CD4-positive, alpha-beta T cell treated with Interleukin-6 for 4 hours (primary cell): ENCODE measurements at regions not wholly inside any gene's neighbourhood (a gene's known extent, or its start where the extent isn't known, plus 50 kb on each side); places are given as distances from the start of the nearest gene placed in this dataset.

ENCODE experiments used
- DNase-seq: peaks from one replicate; pipeline ENCODE4 v3.0.0-alpha.2; 2020; ENCODE audit warnings: mixed read lengths

DNA sequence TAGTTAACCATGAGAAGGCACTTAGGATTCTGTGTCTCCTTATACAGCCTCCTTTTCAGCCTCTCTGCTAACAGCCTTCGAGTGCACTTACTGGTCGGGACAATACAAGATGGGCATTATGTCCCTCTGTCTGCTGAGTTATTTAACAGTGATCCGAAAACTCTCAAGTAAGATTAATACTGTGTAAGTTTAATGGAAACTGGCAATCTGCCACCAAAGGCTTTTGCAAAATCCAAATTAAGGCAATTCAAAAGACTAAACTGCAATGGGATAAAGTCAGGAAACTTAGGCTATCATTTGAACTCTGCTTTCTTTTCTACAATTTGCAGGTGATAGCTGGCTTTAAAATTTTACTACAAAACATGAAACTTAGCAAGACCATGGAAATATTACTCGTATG is 477.8 kb downstream of the TFEC start:
- no peak for DNase-seq

DNA sequence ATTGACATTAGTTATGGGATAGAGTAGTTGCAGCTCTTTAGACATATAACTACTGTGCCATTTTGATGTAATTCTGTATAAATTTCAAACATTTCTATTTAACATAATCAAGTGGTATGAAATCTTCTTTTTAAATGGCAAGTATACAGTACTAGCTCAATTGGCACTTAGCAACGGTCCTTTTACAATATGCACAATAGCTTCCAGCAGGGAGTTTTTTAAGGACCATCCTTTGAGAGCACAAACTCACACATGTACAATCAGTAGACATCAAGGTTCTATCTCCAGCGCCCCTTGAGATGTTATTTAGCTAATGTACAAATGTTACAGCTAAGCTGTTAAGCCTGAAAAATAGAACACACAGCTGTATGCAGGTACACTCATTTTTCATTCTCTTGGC is 480.7 kb downstream of the TFEC start:
- no peak for DNase-seq

DNA sequence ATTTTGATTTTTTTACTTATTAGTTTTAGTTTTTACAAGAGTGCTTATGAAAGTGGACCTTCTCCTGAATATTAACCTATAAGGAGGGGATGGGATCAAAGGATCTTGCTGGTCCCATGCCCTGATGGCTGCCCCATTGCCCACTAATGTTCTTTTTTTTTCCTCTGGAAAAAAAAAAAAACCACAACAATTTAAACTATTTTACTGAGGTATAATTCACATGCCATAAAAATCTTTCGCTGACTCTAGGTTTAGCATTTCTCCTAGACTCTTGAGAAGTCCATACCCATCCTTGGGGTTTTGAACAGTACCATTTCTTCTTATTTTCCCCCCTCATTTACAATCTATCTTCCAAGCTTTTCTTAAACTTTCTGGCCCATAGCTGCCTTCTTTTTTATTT is 481.8 kb downstream of the TFEC start:
- no peak for DNase-seq

DNA sequence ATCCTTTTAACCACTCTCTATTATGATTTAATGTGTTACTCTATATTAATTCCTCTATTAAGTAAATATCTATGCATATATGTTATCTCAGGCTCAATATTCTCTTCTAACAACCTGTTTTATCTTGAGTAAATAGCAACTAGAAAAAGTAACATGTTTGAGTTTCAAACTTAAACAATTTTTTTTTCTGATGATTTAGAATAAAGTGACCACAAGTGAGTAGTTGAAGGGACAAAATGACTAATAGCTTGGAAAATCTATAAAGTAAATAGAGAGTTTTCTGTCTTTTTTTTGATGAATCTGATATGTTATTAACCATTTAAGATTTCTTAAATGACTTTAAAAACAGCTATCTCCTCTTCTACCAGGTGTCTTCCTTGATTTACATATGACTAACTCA is 483.8 kb downstream of the TFEC start:
- DNase-seq = no peak

DNA sequence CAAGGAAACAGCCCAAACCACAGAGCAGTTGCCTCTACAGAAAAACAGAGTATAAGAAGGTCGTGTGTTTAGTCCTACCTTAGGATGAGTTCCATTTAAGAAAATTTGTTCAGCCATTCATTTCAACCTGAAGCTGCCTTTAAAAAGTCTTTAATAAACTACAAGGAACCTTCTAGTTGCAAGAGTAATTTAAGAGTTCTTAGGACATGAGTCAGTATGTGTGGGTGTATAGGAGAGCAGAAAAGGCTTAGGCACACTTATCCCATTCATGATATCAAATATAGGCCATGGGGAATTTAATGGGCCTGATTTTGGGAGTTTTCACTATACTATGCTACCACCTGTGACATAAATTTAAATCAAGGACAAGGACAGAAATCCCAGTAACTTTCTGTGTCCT is 496.8 kb downstream of the TFEC start:
- no peak for DNase-seq

DNA sequence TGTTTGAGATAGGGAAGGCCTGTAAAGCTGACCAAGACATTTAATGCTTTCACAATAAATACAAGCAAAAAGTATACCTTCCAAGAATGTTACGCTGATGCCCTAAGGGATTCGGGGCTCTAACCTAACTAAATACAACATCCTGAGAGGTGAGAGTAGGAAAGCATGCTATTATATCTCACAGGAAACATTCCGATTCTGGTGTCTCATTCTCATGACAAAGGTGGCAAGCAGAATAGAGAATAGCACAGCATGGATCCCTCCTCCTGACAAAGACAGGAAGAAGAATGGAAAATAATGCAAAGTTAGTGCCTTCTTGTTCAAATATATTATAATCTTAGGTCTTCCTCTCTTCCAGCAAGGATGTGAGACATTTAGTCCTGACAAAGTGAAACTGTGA is 504.3 kb downstream of the TFEC start:
- DNase-seq = no peak

DNA sequence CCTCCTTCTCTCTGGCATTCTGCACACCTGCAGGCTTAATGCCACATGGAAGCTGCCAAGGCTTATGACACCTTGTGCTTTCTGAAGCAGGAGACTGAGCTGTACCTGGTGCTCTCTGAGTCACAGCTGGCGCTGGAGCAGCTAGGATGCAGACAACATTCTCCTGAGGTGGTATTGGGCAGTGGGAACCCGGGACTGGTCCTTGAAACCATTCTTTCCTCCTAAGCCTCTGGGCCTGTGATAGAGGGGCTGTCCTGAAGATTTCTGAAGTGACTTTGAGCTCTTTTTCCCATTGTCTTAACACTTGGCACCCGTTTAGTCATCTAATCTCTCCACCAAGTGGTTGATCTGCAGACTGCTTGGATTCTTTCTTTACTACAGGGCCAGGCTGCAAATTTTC is 508.4 kb downstream of the TFEC start:
- no peak for DNase-seq

DNA sequence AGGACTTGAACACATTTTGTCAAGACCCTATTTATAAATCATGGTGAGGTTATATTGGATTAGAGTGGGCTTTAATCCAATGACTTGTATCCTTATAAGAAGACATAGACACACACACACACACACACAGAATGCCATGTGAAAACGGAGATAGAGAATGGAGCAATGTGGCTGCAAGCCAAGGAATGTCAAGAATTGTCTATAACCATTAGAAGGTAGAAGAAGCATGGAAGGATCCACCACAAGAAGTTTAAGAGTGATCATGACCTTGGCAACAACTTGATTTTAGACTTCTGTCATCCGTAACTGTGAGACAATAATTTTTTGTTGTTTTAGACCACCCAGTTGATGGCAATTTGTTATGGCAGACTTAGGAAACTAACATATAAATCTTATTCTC is 514.2 kb downstream of the TFEC start:
- DNase-seq = no peak

DNA sequence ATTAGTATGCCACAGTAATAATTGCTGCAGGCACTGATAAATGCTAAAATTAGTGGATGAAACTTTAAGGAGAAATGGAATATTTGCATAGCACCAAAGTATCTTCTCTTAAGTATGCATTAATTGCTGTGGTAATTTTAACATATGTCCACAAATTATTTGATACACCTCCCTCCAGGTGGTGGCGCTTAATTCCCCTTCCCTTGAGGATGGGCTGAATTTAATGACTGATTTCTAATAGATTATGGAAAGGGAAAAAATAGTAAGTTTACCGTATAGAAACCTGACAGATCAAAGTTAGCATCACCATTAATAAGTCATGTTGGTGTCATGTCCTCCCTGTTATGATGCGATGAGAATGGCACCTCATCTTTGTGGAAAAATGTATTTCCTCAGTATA is 519.2 kb downstream of the TFEC start:
- no peak for DNase-seq

DNA sequence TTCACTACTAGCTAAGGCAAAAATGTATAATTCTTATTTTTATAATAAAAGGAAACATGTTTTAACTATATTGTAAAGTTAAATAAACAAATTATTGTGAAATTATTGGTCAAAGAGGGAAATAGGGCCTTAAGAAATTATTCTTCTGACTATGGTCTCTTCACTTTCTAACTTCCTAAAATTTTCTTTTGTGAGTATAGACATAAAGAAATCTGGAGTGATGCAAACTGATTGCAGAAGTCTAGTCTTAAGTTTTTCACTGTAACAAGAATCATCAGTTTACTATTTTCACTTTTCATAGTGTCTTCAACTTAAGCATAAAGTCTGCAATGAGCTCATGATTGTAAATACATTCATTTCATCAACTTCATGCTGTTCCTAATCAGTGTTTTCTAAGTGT is 525.4 kb downstream of the TFEC start:
- DNase-seq = no peak

DNA sequence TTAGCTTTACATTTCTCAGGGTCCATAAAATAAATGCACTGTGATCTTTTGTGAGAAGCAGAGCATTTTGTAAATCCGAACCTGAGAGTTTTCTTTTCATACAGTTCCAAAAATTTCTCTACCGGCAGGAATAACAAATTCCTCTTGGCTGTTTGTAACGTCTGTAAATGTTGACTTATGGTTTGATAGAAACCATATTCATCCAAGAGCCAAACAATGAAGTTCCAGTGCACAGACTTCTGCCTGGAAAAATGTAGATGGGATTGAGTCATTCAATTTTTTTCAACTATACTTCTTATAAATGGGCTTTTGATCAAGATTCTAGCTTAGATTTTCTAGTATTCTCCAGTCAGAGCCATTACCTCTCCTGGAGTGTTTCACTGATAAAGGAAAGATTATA is 530.6 kb downstream of the TFEC start:
- DNase-seq = no peak

DNA sequence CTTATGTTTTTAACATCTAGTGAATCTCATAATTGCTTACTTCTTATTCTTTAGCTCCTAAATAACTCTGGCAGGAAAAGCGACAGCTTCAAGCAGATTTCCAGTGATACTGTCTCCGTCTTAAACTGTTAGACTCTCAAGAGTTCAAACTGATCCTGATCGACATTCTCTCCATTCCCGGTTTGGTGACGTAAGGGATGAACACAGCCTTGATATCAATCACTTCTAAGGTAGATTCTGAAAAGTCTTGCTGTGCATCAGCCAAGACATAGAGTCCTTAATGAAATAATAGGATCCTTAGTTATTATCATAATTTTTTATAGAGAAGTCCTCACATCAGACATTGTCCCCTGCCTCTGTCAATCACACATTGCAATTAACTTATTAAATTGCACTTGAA is 534.6 kb downstream of the TFEC start:
- DNase-seq = no peak

DNA sequence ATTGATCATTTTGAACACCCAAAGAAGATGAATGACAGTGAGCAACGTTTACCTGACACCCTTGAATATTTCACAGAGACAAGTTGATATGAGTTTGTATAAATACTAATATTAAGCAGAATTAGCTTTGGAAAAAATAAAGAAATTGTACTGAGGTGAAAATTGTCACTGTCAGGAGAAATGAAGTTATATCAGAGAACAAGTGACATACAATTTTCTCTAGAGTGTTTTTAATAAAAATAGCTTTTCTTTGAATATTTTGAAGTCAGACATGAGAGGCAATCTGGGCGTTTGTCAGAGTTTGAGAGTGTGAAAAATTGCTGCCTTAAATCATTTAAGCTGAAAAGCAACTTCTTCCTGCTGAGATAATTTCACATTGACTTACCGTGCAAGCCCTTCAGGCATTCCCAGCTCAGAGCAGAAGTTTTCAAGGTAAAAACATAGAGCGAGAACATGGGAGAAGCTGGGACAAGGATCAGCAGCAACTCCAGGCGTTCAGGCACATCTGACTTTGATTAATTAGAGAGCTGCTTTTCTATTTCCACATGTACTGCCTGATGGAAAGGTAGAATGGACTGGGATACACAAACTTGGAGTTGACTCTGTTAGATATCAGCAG is 535.9 kb downstream of the TFEC start:
- DNase-seq = no peak

DNA sequence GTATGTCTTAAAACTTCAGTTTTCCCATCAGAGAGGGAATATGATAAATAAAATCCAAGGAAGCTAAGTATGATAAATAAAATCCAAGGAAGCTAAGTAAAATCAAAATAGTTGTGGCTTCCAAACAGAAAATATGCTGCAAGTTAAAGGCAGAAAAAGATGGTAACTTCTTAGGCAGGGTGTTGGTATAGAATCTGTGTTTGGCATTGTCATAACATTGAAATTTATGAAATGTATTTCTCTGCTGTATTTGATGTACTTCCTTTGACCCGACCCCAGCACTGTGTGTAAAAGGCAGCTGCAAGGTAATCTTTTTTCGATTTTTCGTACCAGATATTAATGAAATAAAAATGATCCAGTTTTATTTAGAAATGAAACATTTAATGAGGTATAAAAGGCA is 537.2 kb downstream of the TFEC start:
- DNase-seq = no peak

DNA sequence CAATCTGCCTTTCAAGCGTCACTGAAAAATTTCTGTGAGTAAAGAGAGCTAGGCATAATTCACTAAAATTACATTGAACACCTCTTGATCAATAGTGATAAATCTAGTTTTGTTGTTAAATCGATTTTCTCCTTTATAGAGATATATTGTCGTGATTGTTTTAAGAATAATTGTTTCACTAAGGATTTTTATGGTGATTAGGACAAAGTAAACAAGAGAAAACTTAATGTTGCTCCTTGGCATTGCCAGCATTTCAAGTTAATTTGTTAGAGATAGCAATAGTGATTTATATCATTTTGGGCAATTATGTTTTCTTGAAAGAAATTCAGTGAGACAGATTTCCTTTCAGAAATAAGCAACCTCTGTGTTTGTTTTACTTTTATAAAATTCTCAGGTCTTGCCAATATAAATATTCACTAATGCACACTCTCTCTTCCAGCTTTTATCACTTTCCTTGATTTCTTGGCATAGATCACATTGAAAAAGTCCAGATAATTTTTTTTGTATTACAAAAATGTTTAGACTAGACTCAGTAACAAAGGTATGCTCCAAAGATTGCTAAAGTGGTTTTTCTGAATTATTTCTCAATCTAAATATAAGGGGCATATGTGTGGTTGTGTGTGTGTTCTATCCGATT is 538.7 kb downstream of the TFEC start:
- no peak for DNase-seq

DNA sequence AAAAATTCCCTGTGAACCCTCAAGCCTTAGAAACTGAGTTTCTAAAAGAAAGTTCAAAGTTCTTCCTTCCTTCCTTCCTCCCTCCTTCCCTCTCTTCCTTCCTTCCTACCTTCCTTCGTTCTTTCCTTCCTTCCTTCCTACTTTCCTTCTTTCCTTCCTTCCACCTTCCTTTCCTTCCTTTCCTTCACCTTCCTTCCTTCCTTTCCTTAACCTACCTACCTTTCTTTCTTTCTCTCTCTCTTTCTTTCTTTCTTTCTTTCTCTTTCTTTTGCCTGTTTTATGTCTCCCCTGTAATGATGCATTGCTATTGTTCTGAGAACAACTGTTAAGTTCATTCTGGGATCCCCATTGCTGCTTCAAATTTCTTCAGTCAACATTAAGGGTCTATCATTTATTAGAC is 551.1 kb downstream of the TFEC start:
- DNase-seq = no peak

DNA sequence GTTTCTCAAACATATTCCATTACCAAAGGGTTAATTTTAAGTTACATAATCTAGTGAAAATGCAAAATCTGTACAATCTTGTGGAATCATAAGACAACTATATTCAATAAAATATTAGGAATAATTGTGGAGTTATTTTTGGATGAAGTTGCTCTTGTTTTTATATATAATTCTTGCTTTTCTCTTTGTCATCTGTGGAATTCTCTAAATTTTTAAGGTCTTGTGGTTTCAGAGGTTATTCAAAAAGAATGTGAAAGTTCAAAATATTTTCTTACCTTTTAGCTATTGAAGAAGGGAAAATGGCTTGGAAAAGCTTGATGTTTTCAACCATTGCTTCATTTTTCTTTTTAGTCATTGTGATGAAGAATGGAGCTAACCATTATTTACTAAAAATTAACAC is 552.1 kb downstream of the TFEC start:
- DNase-seq = no peak

DNA sequence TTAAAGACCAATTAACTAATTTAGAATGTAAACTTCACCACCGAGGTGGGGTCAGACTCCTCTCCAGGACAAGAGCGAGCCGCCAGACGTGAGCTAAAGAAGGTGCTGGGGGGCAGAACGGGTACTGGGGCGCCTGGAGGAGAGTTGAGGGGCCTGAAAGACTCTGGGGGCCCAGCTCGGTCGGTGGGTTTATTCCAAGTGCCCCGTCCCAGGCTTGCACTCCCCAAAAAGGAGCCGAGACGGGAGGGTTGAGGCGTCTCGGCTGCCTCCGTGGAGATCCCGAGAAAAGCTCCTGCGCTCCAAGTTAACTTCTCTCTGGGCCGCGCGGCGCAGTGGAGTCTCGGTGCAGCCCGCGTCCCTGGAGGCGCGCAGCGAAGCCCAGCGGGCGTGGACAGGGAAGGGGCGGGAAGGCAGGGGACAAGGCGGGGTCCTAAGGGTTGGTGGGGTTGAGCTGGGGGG is 553.3 kb downstream of the TFEC start:
- DNase-seq = no peak

DNA sequence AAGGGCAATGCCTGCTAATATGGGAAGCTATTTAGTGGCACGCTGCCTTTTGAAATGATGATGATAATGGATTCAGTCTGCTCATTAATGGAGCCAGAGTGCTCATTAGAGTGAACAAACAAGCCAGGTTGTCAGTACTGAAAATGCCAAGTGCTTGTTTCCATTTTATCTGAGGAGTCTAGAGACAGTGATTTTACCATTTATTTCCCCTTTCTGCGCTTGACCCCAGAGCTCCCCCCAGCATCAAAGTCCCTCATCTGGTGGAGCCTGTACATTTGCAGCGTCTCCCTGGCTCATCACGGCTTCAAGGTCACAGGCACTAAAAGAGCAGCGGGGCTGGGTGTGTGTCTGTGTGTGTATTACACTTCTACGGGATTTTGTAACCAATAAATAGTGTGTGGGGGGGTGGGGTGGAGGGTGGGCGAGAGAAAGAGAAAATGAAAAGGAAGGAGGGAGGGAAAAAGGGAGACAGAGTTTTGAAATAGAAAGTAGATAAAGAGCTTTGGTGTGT is 553.8 kb downstream of the TFEC start:
- no peak for DNase-seq

DNA sequence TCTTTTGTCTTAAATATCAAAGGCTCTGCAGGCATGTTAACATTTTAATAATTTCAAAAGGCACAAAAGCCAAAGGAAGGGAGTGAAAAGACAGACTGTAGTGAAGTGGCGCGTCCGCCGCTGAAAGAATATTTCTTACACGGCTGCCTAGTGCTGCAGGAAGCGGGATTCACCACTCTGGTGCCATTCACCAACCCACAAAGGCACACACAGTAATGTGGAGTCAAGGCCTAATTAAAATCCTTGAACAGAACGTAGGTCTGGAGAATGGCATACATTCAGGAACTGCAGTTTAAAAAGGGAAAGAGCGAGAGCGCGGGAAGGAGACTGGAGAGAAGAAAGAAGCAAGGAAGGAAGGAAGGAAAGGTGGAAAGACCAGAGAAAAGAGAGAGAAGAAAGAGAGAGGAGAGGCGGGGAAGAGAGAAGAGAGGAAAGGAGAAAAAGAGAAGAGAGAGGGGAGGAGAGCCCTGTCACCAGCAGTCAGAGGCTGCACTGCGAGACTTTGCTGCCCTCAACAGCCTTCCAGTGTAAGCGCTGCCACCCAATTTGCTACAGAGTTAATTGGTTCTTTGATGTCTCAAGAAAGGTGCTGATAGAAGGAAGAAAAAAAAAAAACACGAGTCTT is 554.0 kb downstream of the MDFIC start:
- no peak for DNase-seq

DNA sequence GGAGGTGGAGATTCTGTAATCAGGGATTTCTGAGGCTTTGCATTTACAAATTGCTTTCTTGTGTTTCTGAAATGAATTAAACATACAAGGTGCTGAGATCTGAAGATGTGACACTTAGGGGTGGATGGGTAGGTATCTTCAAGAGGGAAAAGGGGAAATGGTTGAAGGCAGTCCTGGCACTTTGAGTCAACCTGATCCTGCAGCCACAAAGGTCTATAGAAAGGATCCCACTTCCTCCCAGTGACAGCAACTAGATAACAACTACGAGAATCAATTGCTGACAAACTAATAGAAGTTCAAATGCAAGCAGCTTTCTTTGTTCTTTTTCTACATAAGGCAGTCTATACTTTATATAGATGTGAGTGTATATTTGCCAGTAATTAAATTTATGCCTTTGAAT is 553.3 kb downstream of the MDFIC start:
- DNase-seq = no peak

DNA sequence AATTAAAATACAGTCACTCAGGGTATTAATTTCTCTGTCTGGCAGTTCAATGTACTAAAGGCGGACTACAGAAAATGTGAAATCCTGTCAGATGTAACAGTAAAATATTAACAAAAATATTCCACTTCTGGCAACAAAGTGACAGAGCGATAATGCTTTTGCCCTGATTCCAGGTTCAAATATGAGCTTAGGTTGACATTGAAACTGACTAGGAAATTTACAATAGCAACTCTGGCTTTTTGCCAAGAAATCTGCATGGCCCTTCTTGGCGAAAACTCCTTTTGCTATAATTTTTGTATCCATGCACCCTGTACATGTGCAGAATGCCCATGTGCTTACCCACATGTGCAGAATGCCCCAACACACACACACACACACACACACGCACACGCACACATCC is 552.2 kb downstream of the MDFIC start:
- DNase-seq = no peak

DNA sequence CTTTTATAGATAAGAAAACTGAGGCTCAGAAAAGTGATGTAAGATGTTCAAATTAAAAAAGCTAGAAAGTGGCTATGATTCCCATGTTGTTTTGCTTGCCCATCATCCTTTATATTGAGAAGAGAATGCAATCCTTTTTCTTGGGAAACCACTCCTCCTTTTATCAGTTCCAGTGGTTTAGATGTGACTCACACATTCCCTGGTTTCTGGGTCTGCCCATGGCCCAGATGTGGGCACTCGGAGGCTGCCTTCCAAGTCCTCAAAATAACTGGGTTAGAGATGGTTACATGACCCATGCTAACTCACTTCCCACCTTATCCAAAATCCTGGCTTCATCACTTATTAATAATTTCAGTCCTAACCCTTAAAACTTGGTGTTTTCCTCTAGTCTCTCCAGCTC is 550.0 kb downstream of the MDFIC start:
- DNase-seq = no peak

DNA sequence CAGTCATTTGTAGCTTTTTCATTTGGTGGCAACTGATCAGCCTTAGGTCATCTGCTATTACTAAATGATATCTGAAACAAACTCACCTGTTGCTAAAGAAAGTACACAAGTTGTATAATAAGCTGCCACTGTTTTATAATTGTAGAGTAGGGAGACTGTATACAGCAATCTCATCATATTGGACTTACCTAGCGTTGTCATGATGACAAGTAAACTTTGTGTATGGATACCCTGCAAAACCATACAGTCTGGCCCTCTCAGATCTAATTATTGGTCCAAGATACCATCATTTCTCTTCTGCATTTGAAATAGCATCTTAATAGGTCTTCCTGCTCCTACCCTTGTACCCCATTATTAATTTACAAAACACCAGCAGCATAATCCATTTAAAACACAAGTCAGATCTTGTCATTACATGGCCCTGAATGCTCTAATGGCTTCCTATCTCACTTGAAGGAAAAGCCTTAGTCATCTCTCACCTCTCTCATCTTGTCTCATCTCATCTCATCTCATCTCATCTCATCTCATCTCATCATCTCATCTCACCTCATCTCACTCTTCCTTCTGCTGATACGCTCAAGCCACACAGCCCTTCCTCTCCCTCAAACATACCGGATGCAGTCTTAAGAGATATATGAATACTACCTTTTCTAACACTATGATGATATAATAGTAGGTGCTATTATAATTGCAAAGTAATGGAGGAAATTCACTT is 540.6 kb downstream of the MDFIC start:
- DNase-seq = no peak
